HG03575 (cell line): ENCODE measurements at regions not wholly inside any gene's neighbourhood (a gene's known extent, or its start where the extent isn't known, plus 50 kb on each side); places are given as distances from the start of the nearest gene placed in this dataset.

Experiments used
- ATAC-seq: cut with Tn5 transposase; IDR thresholded peaks from one replicate; pipeline ENCODE4 v1.9.1; 2021; ENCODE audit not compliant: unreplicated experiment, insufficient number of reproducible peaks, low FRiP score; ENCODE audit errors: extremely low read depth

- ATAC-seq: no peak
Measured at GRCh38 chr6:169942173-169942572, 190.8 kb downstream of the ERMARD start.

- no peak for ATAC-seq
Measured at GRCh38 chr6:169940481-169941271, 189.3 kb downstream of the ERMARD start.

- no peak for ATAC-seq
Measured at GRCh38 chr6:169939554-169940164, 188.2 kb downstream of the ERMARD start.

- ATAC-seq: no peak
Measured at GRCh38 chr6:169938731-169939130, 187.3 kb downstream of the ERMARD start.

DNA sequence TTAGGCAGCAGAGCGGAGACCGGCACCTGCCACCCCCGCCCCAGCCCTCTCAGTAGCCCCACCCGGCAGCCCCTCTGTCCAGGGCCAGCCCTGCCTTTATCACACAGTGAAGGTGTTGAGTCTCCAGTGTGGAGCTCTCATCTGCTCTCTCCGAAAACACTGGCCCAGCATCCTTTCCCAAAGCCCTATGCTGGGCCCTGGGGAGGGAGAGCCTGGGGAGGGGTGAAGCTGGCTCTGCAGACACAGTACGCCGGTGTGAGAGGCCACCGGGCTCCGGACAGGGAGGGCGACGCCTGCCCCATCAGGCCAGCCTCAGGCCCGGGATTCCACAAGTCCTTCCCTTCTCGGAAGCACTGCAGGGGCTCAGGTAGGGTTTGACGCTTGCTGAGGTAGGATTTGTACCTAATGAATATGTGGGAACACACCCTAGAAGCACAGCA is 186.9 kb downstream of the ERMARD start:
- no peak for ATAC-seq

DNA sequence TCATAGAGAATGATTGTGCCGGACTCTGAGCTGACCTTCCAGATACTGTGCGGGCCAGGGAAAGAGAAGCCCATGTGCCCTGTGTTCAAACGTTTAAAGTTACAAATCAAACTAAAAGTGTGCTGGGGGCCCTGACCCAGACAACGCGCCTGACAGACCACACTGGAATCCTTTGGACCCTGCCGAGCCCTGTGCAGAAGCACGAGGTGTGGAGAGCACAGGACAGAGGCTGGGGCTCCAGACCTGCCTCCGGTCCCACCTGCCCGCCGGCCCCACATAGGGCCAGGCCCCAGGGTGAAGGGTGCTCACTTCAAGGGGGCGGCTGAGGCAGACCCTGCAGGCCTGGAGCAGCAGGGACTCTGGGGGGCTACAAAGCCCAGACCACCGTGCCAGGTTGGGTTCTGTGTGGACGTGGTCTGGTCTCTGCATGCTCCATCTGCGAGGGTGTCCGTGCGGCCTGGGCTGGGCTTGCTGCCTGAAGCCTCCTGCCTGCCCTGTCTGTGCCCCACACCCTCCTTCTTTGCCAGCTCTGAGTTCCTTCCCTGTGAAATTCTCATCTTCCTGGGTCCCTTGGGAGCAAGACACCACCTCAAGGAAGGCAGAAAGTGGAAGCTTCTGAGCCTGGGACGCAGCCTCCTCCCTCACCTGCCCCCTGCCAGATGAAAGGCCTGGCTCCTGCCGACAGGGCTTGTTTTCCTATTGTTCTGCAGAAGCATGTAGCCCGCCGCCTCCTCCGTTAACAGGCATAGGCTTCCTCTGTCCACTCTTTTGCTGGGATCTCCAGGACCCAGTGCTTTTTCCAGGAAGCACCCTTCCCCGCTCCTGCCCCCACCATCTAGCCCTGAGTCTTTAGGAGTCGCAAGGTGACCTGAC is 186.2 kb downstream of the ERMARD start:
- ATAC-seq: no peak

- no peak for ATAC-seq
Measured at GRCh38 chr6:169936355-169936975, 185.0 kb downstream of the ERMARD start.

GRCh38 chr6:169935861-169936260 is 184.4 kb downstream of the ERMARD start:
- ATAC-seq: no peak

DNA sequence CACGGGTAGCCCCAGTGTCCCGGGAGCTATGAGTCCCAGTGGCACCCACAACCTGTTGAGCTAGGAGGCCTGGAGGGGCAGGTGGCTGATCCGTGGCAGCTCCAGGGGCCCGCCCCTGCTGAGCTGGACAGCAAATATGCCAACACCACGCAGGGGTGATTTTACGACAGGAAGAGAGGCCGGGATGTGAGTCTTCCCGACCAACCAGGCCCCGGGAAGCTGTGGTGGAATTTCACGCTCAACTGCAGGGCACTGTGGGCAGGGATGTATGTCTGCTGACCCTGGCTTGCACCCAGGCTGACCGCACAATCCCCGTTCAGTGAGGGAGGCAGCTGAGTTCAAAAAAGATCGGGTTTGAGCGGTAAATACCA is 183.9 kb downstream of the ERMARD start:
- ATAC-seq: no peak

DNA sequence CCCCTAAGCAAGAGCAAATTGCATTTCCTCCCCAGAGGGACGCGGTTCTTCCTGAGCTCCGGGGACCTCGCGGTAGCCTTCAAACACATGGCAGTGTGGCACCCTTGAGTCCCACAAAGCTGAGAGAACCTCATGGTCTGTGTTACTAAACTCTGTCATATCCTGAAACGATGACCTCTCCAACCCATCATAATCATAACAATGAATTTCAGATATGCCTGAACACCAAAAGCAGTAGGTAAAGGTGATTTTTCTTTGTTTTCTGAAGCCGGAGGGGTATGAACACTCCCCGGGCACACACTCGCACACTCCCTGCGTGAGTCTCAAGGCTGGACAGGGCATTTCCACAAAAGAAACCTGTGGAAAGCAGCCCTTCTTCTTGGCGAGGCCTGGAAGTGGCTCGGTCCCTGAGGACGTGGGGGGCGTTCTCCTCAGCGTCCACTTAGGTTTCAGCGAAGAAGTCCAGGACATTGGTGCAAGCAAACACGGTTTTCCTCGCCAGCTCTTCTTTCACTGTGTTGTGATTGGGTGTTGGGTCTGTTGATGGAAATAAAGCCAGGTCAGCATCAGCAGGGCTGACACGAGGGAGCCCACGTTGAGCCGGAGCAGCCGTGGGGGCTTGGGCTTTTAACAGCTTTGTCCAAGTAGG is 183.4 kb downstream of the ERMARD start:
- ATAC-seq: no peak

DNA sequence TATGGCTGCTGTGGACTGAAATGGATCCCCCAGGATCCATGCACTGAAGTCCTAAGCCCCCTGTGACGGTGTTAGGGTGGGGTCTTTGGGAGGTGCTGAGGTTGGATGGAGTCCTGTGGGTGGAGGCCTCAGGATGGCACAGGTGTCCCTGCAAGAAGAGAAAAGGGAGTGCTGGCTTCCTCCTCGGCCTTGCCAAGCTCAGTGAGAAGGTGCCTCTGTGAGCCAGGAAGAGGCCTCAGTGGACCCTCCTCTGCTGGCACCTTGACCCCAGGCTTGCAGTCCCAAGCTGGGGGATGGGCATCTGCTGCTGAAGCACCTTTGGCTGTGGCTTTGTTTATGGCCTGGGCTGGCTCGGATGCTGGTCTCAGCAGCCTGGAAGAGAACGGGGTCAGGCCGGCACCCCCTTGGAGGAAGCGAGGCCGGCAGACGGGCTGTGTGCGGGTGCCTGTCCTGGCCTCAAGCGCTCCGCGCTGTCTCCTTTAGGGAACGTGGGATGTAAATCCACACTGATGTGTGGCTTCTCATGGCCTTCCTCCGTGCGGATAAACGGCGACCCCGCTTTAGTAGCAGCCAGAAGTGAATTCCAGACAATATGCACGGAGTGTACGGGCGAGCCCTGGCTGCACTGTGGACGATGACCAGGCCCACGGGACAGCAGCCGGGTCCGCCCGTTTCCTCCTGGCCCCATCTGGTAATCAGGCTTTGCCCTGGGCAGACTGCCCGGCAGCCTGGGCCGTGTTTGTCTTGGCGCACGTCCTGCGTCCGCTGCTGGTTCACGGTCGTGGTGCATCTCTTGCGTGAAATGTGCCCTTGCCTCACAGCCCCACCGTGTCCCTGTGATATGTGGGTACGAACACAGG is 182.6 kb downstream of the ERMARD start:
- ATAC-seq: no peak

GRCh38 chr6:169933251-169933821 is 181.9 kb downstream of the ERMARD start:
- no peak for ATAC-seq

DNA sequence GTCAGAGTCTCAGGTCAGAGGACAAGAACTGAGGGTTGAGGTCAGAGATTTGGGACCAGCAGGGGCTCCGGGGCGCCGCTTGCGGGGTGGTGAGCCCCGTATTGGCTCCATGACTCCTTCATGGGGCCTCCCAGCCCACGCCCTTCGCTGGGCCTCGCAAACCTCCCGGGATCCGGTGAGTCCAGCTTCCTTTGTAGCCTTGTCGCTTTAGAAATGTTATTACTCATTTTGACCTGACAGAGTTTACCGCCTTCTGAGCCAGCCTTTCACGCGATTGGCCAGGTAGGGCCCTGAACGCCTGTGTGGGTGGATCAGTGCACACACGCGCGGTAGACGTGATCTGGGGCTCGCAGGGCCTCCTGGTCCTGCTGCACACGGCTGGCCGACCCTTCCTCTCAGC is 181.1 kb downstream of the ERMARD start:
- ATAC-seq: no peak

DNA sequence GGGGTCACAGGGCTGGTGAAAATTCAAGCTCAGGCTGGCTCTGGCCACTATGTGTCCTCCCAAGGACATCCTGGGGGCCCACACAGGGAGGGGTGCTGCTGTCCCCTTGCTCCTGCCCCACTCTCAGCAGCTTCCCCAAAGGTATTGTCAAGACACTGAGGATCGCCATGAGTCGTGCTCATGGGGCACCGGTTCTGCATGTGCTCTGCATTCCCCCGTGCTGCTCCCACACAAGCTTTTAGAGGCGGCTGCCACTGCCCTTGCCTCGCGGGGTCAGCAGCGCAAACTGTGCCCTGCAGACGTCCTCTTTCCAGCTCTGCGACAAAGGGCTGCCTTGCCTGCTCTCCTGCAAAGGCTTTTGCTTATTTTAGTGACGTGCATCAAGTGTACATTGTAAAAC is 179.8 kb downstream of the ERMARD start:
- no peak for ATAC-seq

DNA sequence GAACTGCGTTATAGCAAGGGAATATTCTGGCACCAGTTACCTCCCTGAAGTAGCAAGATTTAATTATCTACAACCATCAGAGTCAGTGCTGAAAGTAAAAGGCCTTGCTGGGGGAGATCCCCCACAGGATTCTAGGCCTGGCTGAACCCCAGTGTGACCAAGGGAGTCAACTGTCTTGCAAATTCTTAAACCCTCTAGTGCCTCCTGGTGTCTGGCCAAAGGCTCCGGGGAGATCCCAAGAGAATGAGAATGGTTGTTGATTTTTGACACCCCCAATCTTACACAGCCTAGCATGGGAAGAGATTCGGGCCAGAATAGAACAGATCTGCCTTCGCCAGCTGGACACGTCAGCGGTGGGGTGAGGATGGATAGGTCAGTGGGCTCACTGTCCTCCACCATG is 179.4 kb downstream of the ERMARD start:
- no peak for ATAC-seq

GRCh38 chr6:169927711-169928110 is 176.3 kb downstream of the ERMARD start:
- ATAC-seq: no peak

GRCh38 chr6:169926617-169927417 is 175.4 kb downstream of the ERMARD start:
- no peak for ATAC-seq
